ENCODE measurements at regions not wholly inside any gene's neighbourhood (a gene's known extent, or its start where the extent isn't known, plus 50 kb on each side); places are given as distances from the start of the nearest gene placed in this dataset.

DNA sequence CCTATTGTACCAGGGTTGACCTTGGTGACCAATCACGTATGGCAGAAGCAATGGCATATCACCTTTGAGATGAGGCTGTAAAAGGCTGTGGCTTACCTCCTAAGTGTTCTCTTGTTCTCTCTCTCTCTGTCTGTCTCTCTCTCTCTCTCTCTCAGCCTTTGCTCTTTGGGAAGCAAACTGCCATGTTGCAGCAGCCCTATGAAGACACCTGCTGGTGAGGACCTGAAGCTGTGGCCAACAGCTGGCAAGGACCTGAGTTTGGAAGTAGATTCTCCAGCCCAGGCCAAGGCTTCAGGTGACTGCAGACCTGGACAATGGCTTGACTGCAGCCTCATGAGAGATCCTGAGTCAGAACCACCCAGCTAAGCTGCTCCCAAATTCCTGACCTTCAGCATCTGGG lies 161.4 kb downstream of the GPAM start:
- TF ChIP-seq, protein P1, sequence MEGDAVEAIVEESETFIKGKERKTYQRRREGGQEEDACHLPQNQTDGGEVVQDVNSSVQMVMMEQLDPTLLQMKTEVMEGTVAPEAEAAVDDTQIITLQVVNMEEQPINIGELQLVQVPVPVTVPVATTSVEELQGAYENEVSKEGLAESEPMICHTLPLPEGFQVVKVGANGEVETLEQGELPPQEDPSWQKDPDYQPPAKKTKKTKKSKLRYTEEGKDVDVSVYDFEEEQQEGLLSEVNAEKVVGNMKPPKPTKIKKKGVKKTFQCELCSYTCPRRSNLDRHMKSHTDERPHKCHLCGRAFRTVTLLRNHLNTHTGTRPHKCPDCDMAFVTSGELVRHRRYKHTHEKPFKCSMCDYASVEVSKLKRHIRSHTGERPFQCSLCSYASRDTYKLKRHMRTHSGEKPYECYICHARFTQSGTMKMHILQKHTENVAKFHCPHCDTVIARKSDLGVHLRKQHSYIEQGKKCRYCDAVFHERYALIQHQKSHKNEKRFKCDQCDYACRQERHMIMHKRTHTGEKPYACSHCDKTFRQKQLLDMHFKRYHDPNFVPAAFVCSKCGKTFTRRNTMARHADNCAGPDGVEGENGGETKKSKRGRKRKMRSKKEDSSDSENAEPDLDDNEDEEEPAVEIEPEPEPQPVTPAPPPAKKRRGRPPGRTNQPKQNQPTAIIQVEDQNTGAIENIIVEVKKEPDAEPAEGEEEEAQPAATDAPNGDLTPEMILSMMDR (IDR thresholded peaks at IDR 0.05), result no peak
- TF ChIP-seq TP53 (CRISPR knock-in tag; IDR thresholded peaks at IDR 0.05) (no peak), EP300 (IDR thresholded peaks at IDR 0.05) (no peak), RAD21 (conservative IDR thresholded peaks at IDR 0.05 in 1 of 2, IDR thresholded peaks at IDR 0.05 in 1 of 2) (no peak), JUN (IDR thresholded peaks at IDR 0.05) (no peak)
